GM20431 (cell line): ENCODE measurements at regions not wholly inside any gene's neighbourhood (a gene's known extent, or its start where the extent isn't known, plus 50 kb on each side); places are given as distances from the start of the nearest gene placed in this dataset.
"Not testable (repeated sequence)": the region's sequence is repeated elsewhere in the genome, so short reads cannot be mapped to it uniquely, and the experiment has no call there.

ENCODE experiments used
- in situ Hi-C: fragments of 300-500 bp; cut with MseI, MboI; formaldehyde crosslinking; loops from one replicate; pipeline ENCODE4 v1.15.0; 2020; ENCODE audit warnings: low sequenced_read_pairs; ENCODE audit not compliant: unreplicated experiment

DNA sequence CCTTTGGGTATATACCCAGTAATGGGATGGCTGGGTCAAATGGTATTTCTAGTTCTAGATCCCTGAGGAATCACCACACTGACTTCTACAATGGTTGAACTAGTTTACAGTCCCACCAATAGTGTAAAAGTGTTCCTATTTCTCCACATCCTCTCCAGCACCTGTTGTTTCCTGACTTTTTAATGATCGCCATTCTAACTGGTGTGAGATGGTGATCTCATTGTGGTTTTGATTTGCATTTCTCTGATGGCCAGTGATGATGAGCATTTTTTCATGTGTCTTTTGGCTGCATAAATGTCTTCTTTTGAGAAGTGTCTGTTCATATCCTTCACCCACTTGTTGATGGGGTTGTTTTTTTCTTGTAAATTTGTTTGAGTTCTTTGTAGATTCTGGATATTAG lies 583.8 kb downstream of the TBC1D22A start:
- in situ Hi-C loops: not testable (repeated sequence)

DNA sequence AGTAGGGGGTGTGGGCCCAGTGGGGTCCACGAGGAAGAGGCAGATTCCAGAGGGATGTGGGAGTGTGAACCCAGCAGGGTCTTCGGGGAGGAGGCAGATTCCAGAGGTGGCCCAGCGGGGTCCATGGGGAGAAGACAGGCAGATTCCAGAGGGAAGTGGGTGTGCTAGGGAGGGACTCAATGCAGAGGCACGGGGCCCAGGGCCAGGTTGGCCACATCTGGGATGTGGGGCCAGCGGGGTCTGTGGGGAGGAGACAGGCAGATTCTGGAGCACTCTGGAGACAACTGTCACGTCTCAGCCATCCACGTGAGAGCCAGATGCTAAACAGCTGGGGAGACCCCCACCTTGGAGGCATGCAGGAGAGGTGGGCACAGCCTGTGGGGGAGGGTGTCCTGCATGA lies 582.6 kb downstream of the TBC1D22A start:
- in situ Hi-C loops: no loop called here

DNA sequence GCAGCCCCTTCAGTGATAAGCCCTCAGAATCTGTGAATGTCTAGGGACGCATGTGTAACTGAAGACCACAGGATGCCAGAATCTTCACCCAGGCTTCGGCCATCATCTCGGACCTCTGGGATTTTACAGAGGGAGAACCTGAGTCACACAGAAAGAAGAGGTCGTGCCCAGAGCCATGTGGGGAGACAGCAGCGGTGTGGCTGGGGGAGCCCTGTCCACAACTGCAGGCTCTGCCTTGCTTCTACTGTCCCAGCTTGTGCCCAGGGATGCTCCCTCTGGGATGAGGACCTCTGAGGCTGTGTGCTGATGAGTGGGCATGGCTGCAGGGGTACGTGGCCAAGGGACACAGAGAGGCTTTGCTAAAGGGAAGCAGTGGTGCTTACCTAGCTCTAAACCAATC lies 582.0 kb downstream of the TBC1D22A start:
- in situ Hi-C loops: no loop called here

DNA sequence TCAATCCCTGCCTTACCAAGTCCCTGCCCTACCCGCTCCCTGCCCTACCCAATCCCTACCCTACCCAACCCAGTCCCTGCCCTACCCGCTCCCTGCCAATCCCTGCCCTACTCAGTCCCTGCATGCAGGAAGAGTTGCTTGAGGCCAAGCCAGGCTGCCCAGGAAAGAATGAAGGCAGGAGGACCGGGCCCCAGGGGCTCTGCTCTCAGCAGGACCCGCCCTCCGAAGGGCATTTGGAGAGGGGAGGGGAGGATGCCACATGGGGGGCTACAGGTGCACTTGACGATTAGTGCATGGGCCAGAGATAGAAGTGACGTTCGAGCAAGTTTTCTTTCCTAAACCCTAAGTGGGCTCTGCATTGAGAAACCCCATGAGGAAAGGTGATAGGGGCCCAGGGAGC lies 581.2 kb downstream of the TBC1D22A start:
- in situ Hi-C loops: no loop called here

DNA sequence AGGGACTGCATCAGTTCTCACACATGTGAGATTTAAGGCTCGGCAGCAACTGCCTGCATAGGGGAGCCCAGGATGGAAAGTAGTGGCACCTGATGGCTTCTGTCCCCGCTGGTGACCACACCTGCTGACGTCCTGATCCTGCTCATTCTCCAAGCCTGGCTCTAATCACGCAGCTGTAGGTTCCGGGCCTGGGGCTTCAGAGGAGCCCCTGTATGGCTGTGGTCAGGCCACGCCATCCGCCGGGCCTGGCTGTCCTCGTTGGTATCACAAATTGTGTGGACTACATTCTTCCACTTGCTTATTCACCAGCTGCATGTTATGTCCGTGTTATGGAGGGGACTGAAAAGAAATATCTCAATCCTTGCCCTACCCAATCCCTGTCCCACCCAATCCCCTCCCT lies 580.0 kb downstream of the TBC1D22A start:
- in situ Hi-C loops: no loop called here

DNA sequence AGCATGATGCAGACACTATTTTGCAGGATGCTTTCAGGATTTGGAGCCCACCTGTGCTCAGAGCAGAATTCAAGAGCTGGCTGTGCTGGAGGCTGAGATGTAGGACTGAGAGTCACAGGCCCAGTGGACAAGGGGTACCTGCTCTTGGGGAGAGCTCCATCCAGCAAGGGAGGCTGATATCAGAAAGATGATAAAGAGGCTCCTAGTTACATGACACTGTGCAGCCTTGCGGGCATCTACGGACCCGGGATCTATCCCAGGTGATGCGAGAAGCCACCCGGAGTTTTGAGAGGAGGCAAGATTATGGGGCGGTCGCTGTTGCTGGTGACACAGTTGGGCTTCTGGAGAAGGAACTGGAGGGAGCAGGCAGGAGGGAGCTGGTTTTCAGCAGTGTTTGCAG lies 579.0 kb downstream of the TBC1D22A start:
- in situ Hi-C loops: no loop called here

DNA sequence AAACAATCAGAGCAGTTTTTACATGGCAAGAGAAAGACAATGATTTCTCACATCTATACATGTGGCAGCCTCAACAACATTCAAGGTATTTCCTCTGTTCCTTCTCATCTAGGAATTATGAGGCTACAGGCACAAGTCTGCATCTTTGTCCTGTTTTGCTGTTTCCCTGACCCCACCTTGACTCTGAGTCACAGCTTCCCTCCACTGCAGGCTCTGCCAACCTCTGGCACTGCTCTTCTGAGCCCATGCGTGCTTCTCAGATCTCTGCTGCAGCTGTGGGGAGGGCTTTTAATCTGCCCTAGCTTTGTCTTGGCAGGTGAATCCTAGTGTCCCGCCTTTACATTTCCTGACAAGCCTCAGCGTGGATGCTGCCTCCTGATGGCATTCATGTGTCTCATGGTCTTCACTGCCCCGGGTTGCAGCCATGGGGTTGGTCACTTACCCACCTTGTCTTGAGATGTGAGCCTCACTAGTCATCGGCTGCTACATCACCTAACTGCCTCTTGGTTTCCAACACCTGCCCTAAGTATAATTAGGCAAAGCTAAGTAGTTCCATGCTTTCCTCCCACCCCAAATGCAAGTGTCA lies 578.5 kb downstream of the TBC1D22A start:
- in situ Hi-C loops: no loop called here

DNA sequence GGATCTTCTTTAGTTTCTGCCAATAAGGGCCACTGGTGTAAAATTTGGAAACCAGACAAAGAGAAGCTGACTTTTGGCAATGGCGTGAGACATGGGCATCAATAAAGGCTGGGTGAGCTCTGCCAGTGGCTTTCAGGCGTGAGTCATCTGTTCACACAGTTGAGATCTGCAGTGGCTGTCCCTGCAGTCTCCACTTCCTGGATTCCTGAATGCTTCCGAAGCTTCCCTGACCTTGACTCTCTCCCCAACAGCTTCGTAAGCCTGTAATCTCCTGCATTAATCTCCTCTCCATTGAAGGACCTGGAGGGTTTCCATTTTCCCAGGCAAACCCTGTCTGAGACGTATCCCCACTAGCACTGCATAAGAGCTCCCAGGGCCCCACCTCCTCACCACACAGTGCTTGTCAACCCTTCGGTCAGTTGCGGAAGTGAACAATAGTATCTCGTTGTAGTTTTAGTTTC lies 574.7 kb downstream of the TBC1D22A start:
- in situ Hi-C loops: no loop called here

DNA sequence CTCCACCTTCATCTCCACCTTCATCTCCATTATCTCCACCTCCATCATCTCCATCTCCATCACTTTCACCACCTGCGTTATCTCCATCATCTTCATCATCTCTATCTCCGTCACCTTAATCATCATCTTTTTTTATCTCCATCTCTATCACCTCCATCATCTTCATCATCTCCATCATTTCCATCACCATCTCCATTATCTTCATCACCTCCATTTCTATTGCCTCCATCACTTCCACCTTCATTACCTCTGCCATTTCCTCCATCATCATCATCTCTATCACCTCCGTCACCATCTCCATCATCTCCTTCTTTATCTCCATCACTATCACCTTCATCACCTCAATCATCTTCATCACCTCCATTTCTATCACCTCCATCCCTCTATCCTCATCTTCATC lies 573.5 kb downstream of the TBC1D22A start:
- in situ Hi-C loops: no loop called here

DNA sequence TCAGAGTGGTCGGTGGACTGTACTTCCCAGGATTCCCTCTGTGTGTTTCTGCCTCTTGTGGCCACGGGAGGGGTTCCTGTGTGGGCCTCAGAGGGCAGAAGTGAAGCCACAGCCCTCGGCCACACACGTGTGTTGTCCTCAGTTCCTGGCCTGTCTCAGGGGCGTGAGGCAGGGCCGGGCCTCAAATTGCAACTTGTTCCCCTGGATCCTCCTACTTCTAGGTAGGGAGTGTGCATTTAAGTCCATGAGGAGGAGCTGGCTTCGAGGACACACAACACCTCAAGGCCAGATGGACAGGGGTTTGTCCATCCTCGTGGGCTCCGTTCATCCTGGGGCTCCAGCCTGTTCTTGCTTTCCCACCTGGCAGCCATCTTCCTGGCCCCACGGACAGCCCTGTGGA lies 573.0 kb downstream of the TBC1D22A start:
- in situ Hi-C loops: no loop called here

DNA sequence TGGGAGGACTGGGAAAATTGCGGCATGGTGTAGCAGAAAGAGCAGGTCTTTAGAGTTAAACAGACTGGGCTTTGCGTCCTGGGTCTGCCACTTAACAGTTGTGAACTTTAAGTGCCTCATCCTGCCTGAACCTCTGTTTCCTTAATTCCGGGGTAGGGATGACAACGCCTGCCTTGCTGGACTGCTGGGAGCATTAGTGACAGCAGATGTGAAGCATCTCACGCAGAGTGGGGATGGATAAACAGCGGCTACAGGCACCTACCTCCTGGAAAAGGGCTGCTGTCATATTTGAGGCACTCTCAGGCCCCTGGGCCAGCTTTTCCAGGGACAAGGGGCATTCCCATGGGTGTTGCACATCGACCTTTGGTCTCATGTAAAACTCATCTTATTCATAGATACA lies 572.2 kb downstream of the TBC1D22A start:
- in situ Hi-C loops: no loop called here

DNA sequence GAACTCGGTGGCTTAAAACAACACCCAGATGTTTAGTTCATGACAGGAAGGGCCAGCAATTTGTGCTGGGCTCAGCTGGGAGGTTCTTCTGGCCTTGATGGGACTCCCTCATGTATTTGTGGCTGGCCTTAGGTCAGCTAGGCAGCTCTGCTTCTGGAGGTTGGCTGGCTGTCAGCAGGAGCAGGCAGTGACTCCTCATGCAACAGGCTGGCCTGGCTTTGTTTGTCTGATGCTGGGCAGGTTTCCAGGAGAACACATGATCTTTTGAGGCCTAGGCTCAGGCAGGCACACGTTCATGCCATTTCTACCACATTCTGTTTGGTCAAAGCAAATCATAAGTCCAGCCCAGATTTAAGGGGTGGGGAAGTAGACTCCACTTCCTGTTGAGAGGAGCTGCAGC lies 571.2 kb downstream of the TBC1D22A start:
- in situ Hi-C loops: no loop called here

DNA sequence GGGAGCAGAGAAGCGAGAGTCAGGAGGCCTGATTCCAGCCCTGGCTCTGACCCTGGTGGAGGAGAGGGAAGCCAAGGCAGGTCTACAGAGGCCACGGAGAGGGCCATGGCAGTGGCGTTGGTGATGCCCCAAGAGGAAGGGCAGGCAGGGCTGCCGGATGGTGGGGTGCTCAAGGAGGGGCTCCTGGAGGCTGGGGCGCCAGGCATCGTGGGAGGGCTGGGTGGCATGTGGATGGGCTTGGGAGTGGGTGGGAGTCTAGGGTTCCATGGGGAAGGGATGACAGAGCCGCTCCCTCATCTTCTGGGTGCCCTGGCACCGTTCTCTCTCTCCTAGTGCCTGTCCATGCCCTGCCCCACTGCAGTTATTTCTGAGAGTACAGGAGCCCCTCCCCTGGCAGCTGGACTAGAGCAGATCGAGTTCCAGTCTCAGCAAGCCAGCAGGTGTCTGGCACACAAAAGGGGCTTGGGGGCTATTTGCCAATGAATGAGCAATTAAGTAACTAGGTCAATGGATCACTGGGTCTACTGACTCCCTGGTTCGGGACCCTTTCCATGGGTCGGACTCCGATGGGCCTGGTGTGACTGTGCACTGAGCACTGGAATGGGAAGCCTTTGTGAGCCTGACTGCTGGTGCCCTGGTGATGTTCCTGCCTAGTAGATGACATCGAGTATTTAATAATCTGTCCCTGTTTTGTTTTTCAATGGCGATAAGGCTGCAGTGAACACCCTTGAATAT lies 570.0 kb downstream of the TBC1D22A start:
- in situ Hi-C loops: no loop called here

DNA sequence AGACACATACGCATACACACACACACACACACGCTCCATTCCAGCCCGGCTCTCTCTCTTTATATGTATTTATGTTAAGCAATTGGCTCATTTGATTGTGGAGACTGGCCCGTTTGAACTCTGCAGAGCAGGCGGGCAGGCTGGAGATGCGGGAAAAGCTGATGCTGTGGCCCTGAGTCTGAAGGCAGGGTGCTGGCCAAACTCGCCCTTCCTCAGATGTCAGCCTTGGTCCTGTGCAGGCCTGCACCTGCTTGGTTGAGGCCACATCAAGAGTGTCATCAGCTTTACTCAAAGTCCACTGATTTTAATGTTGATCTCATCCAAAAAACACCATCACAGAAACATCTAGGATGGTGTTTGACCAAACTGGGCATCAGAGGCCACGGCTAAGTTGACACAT lies 569.3 kb downstream of the TBC1D22A start:
- in situ Hi-C loops: no loop called here

DNA sequence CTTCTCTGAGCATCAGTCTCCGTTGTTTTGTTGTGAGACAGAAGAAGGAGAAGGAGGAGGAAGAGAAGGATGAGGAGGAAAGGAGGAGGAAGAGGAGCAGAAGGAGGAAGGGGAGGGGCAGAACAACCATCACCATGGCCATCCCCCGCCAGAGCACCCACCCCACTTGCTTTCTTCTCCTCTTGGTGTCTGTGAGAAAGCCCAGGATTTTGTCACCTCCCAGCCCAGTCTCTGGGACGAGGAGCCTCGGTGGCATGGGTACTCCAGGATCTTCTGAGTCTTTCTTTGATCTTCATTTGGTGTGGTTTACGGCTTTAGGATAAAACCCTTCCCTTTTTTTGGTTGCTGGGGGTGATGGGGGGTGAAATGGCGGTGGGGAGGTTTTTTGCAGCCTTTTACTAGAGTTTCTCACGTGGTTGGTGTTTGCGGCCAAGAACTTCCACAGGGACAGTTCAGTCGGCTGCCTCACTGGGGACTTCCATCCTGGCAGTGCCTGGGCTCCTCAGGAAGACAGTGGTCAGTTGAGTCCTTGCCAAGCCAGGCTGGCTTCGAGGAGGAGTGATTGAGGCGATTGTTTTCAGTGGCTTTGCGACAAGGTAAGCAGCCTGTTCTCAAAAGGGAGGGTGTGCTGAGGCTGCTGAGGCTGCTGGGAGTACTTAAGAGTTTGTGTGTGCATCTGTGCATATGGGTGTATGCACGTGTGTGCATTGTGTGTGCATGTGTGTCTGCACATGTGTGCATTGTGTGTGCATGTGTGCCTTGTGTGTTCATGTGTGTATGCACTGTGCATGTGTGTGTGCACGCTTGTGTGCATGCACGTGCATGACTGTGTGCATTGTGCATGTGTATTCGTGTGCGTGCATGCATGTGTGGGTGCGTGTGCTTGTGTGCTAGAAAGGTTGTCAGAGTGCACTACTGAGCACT lies 567.5 kb downstream of the TBC1D22A start:
- in situ Hi-C loops: no loop called here

DNA sequence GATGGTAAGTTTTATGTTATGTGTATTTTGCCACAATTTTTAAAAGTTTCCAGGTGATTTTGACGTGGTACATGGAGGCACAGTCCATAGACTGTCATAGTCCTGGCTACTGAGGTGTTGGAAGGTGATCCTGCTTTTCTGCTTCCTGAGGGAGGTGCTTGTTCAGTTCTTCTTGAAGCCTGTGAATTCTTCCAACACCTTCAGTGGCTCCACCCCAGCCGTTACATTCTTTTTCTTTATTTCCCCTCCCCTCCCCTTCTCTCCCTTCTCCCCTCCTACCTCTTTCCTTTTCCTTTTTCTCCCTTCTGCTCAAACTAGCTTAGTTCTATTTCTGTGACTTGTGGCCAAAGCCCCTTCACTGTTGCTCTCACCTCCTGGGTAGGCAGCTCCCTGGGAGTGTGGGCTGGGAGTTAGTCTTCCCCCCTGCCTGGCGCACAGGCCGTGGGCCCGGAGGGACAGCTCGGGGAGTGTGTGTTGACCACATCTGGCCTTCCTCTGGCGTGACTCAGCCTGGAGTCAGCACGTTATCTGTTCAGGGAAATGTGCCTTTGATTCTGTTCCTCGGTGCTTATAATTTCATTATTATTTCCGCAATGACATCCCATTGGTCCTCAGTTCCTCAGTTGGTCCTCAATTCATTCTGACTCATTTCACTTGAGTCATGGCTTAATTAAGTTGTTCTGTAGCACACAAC lies 566.2 kb downstream of the TBC1D22A start:
- in situ Hi-C loops: no loop called here

DNA sequence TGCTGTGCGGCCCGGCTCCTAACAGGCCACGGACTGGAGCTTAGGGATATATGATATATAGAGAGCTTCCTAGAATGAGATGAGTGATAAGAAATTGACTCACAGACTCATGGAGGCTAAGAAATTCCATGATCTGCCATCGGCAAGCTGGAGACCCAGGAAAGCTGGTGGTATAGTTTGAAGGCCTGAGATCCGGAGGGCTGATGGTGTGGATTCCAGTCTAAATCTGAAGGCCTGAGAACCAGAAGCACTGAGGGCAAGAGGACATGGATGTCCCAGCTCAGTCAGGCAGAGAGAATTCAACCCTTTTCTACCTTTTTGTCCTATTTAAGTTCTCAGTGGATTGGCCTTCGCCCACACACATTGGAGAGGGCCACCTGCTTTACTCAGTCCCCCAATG lies 564.8 kb downstream of the TBC1D22A start:
- in situ Hi-C loops: no loop called here

DNA sequence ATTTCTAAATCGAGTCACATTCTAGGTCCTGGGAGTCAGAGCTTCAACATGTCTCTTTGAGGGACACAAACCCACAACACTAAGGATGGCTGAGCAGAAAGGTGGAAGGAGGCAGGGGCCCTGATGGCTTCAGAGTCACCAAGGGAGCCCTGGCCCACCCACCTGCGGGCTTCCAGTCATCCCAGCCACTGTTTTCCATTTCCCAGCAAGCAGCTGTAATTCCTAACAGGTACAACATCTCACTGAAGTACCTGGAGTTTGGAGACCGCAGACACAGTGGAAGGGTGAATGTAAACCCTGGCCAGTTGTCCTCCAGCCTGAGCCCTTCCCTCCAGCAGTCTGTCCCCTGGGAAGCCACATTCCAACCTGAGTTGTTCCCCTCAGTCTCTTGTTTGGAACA lies 562.8 kb downstream of the TBC1D22A start:
- in situ Hi-C loops: no loop called here

DNA sequence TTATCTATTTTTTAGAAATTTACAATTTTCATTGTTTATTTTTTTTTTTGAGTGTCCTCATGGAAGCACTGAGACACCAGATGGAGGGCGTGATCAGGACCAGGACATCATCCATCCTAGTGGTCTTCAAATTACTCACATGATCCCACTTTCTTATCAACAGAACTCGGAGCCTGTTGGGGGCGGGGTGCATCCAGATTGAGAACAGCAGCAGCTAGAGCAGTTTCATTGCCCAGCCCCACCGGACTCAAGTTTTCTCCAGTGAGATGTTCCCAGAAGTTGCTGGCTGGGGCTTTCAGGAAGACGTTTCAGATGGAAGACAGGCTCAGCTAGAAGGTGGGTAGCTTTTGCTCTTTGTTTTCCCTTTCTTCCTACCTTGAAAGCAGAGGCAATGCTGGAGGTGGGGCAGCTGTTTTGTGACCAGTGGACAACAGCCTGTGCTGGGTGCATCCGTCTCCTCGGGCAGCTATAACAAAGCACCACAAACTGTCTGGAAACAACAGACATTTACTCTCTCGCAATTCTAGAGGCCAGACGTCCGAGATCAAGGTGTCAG lies 562.1 kb downstream of the TBC1D22A start:
- in situ Hi-C loops: no loop called here

DNA sequence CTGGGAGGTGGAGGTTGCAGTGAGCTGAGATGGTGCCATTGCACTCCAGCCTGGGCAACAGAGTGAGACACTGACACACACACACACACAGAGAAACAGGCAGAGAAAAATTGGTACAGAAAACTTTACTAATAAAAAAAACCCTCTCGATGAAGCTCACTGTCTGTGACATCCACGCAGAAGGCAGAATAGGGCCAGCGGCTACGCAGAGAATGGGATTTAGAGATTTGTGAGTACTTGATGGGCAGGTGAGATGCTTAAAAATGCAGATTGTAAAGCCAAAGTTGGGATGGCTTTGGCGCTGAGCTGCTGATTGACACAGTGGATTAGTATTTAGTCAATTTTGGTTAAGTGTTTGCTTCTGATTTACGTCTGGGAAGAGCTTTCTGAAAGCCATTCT lies 561.1 kb downstream of the TBC1D22A start:
- in situ Hi-C loops: no loop called here
